ENCODE measurements at regions not wholly inside any gene's neighbourhood (a gene's known extent, or its start where the extent isn't known, plus 50 kb on each side); places are given as distances from the start of the nearest gene placed in this dataset.

DNA sequence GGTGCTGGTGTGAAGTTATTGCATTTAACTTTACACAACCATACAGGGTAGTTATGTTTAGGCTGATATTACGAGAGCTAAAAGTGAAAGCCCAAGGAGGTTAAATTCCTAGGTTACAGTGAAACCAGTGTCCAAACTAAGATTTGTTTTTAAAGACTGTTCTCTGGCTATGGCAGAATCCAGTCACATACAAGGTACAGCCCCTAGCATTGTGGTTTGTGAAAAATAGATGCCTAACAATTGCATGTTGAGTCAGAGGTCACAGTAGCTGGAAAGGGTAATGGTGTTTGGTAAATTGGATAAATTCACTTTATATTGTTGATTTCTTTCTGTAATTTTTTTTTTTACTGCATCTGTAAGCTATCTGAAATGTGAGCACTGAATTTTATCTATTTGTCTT lies 614.6 kb upstream of the TBL1XR1 start:
- no peak for TF ChIP-seq CSDC2 (CRISPR knock-in tag; IDR thresholded peaks at IDR 0.05)
- TF ChIP-seq, protein P1, sequence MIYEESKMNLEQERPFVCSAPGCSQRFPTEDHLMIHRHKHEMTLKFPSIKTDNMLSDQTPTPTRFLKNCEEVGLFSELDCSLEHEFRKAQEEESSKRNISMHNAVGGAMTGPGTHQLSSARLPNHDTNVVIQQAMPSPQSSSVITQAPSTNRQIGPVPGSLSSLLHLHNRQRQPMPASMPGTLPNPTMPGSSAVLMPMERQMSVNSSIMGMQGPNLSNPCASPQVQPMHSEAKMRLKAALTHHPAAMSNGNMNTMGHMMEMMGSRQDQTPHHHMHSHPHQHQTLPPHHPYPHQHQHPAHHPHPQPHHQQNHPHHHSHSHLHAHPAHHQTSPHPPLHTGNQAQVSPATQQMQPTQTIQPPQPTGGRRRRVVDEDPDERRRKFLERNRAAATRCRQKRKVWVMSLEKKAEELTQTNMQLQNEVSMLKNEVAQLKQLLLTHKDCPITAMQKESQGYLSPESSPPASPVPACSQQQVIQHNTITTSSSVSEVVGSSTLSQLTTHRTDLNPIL (CRISPR knock-in tag; IDR thresholded peaks at IDR 0.05; ENCODE audit: low read depth) = no peak
- no peak for TF ChIP-seq PPARA (CRISPR knock-in tag; IDR thresholded peaks at IDR 0.05; ENCODE audit: borderline replicate concordance)
- TF ChIP-seq ZFP3 (CRISPR knock-in tag; IDR thresholded peaks at IDR 0.05) = no peak
- no peak for TF ChIP-seq SNAI2 (CRISPR knock-in tag; IDR thresholded peaks at IDR 0.05)
- TF ChIP-seq ESRRG (CRISPR knock-in tag; IDR thresholded peaks at IDR 0.05) = no peak
- no peak for TF ChIP-seq ZC3H10 (CRISPR knock-in tag; IDR thresholded peaks at IDR 0.05)
- no peak for TF ChIP-seq ZFP30 (CRISPR knock-in tag; IDR thresholded peaks at IDR 0.05)

Data from SK-N-SH treated with all-trans-retinoic acid at 6 μM for 48 hours (cell line).